ENCODE measurements at regions not wholly inside any gene's neighbourhood (a gene's known extent, or its start where the extent isn't known, plus 50 kb on each side); places are given as distances from the start of the nearest gene placed in this dataset.

- TF ChIP-seq EZH2 (IDR thresholded peaks at IDR 0.05; ENCODE audit: borderline replicate concordance, low read depth, low read length, severe bottlenecking) (no peak), CTCF (IDR thresholded peaks at IDR 0.05; ENCODE audit: extremely low read depth in 1 of 2, insufficient read depth in 1 of 2, low read depth in 1 of 2, low read length in 2 of 2) (no peak), POLR2A (IDR thresholded peaks at IDR 0.05; ENCODE audit: low read depth, low read length) (no peak), POLR2AphosphoS5 (IDR thresholded peaks at IDR 0.05; ENCODE audit: insufficient read depth, low read depth, low read length) (no peak)
These were observed 53.5 kb upstream of the ZNF516 start for GRCh38 chr18:76548541-76548940.
